HepG2 (cell line): ENCODE measurements at regions not wholly inside any gene's neighbourhood (a gene's known extent, or its start where the extent isn't known, plus 50 kb on each side); places are given as distances from the start of the nearest gene placed in this dataset.

Experiments used
- ATAC-seq: fragments of 200-7000 bp; cut with Tn5 transposase; 3 replicates; pipeline ENCODE4 v1.9.1; 2020; ENCODE audit warnings: mild to moderate bottlenecking, moderate library complexity
- BruUV-seq: library from RNA; stranded (reverse); fragments of 400-500 nt; replicated peaks from 2 replicates; lab custom pipeline; 2021; lab: Mats Ljungman, UMichigan
- CTCF ChIA-PET: fragments of 300-600 bp; formaldehyde crosslinking; extraction: SDS; loops from one replicate; lab custom pipeline; 2021; ENCODE audit warnings: low total read pairs, inconsistent platforms, low intra/inter-chr PET ratio; lab: Yijun Ruan, JAX
- POLR2A ChIA-PET: fragments of 350-600 bp; sonication (Branson Sonifier 250); formaldehyde crosslinking; loops from one replicate; lab custom pipeline; 2020; ENCODE audit warnings: antibody characterized with exemption, inconsistent platforms; lab: Yijun Ruan, JAX
- DNase-seq: peaks from one replicate; pipeline ENCODE4 v3.0.0-alpha.2; 2015; ENCODE audit warnings: low spot score
- FAIRE-seq: peaks from 3 replicates; lab custom pipeline; 2011; peaks lifted over from hg19 to GRCh38; lab: Jason Lieb, UNC
- H2AFZ ChIP-seq: one replicate; pipeline ENCODE4 v1.6.1; 2011; ENCODE audit warnings: low read length, inconsistent platforms
- H3K27ac ChIP-seq: fragments of 300-600 bp; 3 replicates; pipeline ENCODE4 v1.8.0; 2011; ENCODE audit warnings: mixed run types, mild to moderate bottlenecking, mixed read lengths, low read length, inconsistent platforms; ENCODE audit not compliant: insufficient read depth; ENCODE audit errors: extremely low read length
- H3K27me3 ChIP-seq, 2 experiments: fragments of 200-600 bp in 1 of 2; 2 replicates in 1 of 2; 3 replicates in 1 of 2; pipeline versions ENCODE4 v1.6.0 to v1.8.0; 2011; ENCODE audit warnings: low read length in 2 of 2, mild to moderate bottlenecking in 2 of 2, moderate library complexity in 2 of 2, inconsistent platforms in 1 of 2; ENCODE audit not compliant: insufficient read depth in 2 of 2, control insufficient read depth in 1 of 2
- H3K36me3 ChIP-seq, 2 experiments: fragments of 200-600 bp in 1 of 2; replicated peaks in 1 of 2; 2 replicates in 1 of 2; 3 replicates in 1 of 2; pipeline versions ENCODE4 v1.5.1 to v1.8.0; 2011; ENCODE audit warnings: low read length in 2 of 2, inconsistent platforms in 1 of 2; ENCODE audit not compliant: insufficient read depth in 2 of 2, control insufficient read depth in 1 of 2
- H3K4me1 ChIP-seq: 2 replicates; pipeline ENCODE4 v1.5.1; 2012; ENCODE audit warnings: low read length, inconsistent platforms; ENCODE audit not compliant: insufficient read depth
- H3K4me2 ChIP-seq: 2 replicates; pipeline ENCODE4 v1.6.0; 2011; ENCODE audit warnings: low read depth, low read length, inconsistent platforms
- H3K4me3 ChIP-seq, 3 experiments: fragments of 200-600 bp in 1 of 3; sonication (generic), shearing (Covaris generic) in 1 of 3; replicated peaks in 1 of 3; 2 replicates each; pipeline ENCODE4 v1.5.1; 2011 to 2016; ENCODE audit warnings: low read length in 3 of 3, inconsistent platforms in 2 of 3, low read depth in 2 of 3, mild to moderate bottlenecking in 2 of 3, control low read depth in 1 of 3, mixed read lengths in 1 of 3; ENCODE audit not compliant: insufficient read depth in 1 of 3
- H3K79me2 ChIP-seq: one replicate; pipeline ENCODE4 v1.6.1; 2011; ENCODE audit warnings: low read length, inconsistent platforms; ENCODE audit not compliant: insufficient read depth
- H3K9ac ChIP-seq: 2 replicates; pipeline ENCODE4 v1.6.0; 2011; ENCODE audit warnings: mild to moderate bottlenecking, low read depth, low read length, inconsistent platforms; ENCODE audit not compliant: insufficient read depth
- H3K9me3 ChIP-seq: 2 replicates; pipeline ENCODE4 v1.5.1; 2012; ENCODE audit warnings: mild to moderate bottlenecking, low read length
- H4K20me1 ChIP-seq: 2 replicates; pipeline ENCODE4 v1.6.0; 2011; ENCODE audit warnings: inconsistent platforms, mild to moderate bottlenecking, low read length, moderate library complexity; ENCODE audit not compliant: insufficient read depth
- CCDC6 ChIP-seq: sonication (generic); formaldehyde crosslinking; IDR thresholded peaks from 2 replicates; pipeline ENCODE4 v1.8.1; 2022; ENCODE audit warnings: mild to moderate bottlenecking, missing genetic modification reagents, moderate library complexity
- CEBPG ChIP-seq: IDR thresholded peaks from 2 replicates; pipeline ENCODE4 v1.6.1; 2016
- CREM ChIP-seq, 2 experiments: sonication (generic) in 1 of 2; formaldehyde crosslinking in 1 of 2; IDR thresholded peaks; 2 replicates each; pipeline versions ENCODE4 v1.4.0 to v1.6.1; 2016 to 2020; ENCODE audit warnings: antibody characterized with exemption in 1 of 2, mild to moderate bottlenecking in 1 of 2, missing genetic modification reagents in 1 of 2
- FOSL1 ChIP-seq: sonication (generic); formaldehyde crosslinking; IDR thresholded peaks from 2 replicates; pipeline ENCODE4 v1.9.0; 2021; ENCODE audit warnings: missing genetic modification reagents, borderline replicate concordance
- NFRKB ChIP-seq: fragments of 450-650 bp; IDR thresholded peaks from 2 replicates; pipeline ENCODE4 v1.6.1; 2017
- SAP130 ChIP-seq: IDR thresholded peaks from 2 replicates; pipeline ENCODE4 v1.6.1; 2016; ENCODE audit warnings: low read depth
- SKI ChIP-seq: fragments of 450-650 bp; IDR thresholded peaks from one replicate; pipeline ENCODE4 v1.6.1; 2018; ENCODE audit warnings: mild to moderate bottlenecking; ENCODE audit not compliant: partially characterized antibody
- SNAI1 ChIP-seq: sonication (generic); formaldehyde crosslinking; IDR thresholded peaks from 2 replicates; pipeline ENCODE4 v1.5.0; 2020; ENCODE audit warnings: mild to moderate bottlenecking, missing genetic modification reagents, borderline replicate concordance
- U2AF1 ChIP-seq: fragments of 200-400 bp; formaldehyde crosslinking; optimal IDR thresholded peaks from 2 replicates; pipeline ENCODE3; 2017; ENCODE audit warnings: mild to moderate bottlenecking, low read depth, low read length
- XRCC5 ChIP-seq: fragments of 200-400 bp; formaldehyde crosslinking; optimal IDR thresholded peaks from 2 replicates; pipeline ENCODE3; 2017; ENCODE audit warnings: mild to moderate bottlenecking, low read length
- ZMAT5 ChIP-seq: sonication (generic); formaldehyde crosslinking; IDR thresholded peaks from 2 replicates; pipeline ENCODE4 v1.5.0; 2020; ENCODE audit warnings: mild to moderate bottlenecking, low read depth, missing genetic modification reagents, borderline replicate concordance
- ZNF530 ChIP-seq: sonication (generic); formaldehyde crosslinking; IDR thresholded peaks from 2 replicates; pipeline ENCODE4 v1.5.0; 2020; ENCODE audit warnings: low read depth, mild to moderate bottlenecking, missing genetic modification reagents
- WGBS: methylation state at CpG from one replicate; pipeline ENCODE4 v1.1.6; 2017; ENCODE audit warnings: low lambda C conversion rate; 5-methylcytosine and 5-hydroxymethylcytosine counted together
- in situ Hi-C: cut with HindIII; loops from 2 replicates; pipeline ENCODE4 v1.10.0; 2017; ENCODE audit warnings: low pct_unique_long_range_greater_than_20kb; ENCODE audit not compliant: extremely low pct_ligation_motif_present
- intact Hi-C: fragments of 100-400 bp; cut with micrococcal nuclease; formaldehyde crosslinking; loops from one replicate; pipeline ENCODE4 v1.10.0; 2022; ENCODE audit not compliant: unreplicated experiment
- TF ChIP-seq, protein P1 (sequence below): sonication (generic); formaldehyde crosslinking; IDR thresholded peaks from 2 replicates; pipeline ENCODE4 v1.5.0; 2020; ENCODE audit warnings: mild to moderate bottlenecking, missing genetic modification reagents
- TF ChIP-seq, protein P2 (sequence below): sonication (generic); formaldehyde crosslinking; conservative IDR thresholded peaks from 2 replicates; pipeline ENCODE4 v1.4.0; 2020; ENCODE audit warnings: missing genetic modification reagents

DNA sequence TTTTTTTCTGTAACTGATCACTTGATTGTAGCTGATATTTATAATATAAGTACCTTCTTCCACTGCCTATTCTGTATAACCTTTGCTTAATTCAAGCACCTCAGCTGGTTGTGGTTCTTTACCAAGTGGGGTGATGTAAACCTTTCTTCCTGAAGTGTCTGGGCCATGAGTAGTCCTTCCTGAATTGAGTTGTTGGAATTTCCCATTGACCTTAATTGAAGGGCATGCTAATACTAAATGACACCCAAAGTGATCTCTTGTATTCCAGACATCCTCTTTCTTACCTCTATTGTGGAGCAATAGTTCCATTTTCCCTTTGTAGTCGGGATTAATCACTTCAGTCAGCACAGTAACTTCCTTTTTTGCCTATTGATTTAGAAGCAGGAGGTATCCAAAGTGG lies 1496.8 kb upstream of the CELF4 start (continued):
- no peak for TF ChIP-seq U2AF1
- no peak for TF ChIP-seq SAP130 (CRISPR knock-in tag)
- TF ChIP-seq NFRKB = no peak
- TF ChIP-seq, protein P1, sequence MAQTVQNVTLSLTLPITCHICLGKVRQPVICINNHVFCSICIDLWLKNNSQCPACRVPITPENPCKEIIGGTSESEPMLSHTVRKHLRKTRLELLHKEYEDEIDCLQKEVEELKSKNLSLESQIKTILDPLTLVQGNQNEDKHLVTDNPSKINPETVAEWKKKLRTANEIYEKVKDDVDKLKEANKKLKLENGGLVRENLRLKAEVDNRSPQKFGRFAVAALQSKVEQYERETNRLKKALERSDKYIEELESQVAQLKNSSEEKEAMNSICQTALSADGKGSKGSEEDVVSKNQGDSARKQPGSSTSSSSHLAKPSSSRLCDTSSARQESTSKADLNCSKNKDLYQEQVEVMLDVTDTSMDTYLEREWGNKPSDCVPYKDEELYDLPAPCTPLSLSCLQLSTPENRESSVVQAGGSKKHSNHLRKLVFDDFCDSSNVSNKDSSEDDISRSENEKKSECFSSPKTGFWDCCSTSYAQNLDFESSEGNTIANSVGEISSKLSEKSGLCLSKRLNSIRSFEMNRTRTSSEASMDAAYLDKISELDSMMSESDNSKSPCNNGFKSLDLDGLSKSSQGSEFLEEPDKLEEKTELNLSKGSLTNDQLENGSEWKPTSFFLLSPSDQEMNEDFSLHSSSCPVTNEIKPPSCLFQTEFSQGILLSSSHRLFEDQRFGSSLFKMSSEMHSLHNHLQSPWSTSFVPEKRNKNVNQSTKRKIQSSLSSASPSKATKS (CRISPR knock-in tag) = no peak
- no peak for TF ChIP-seq ZMAT5

- intact Hi-C loops = no loop called here
- Histone ChIP-seq H2AFZ (no peak overlapping the region), H3K36me3 (no peaks in the 10 kb centered on the region), H3K4me1 (no peaks in the 10 kb centered on the region), H3K27ac (no peak overlapping the region), H3K9me3 (no peaks in the 10 kb centered on the region), H3K79me2 (no peaks in the 10 kb centered on the region), H3K27me3 (no peaks in the 10 kb centered on the region), H4K20me1 (no peaks in the 10 kb centered on the region), H3K4me3 (no peak overlapping the region), H3K4me2 (no peak overlapping the region), H3K9ac (no peak overlapping the region)
- no TSS peak for BruUV-seq
- ATAC-seq (no peak), DNase-seq (no peak), FAIRE-seq (no peak)
- ChIA-PET POLR2A (no interaction called here), CTCF (no interaction called here)
- TF ChIP-seq CEBPG (no peak), CREM (IDR thresholded peaks at IDR 0.05) (no peak), CREM (CRISPR knock-in tag; IDR thresholded peaks at IDR 0.05) (no peak), XRCC5 (no peak), ZNF530 (CRISPR knock-in tag) (no peak), CCDC6 (CRISPR knock-in tag) (no peak), FOSL1 (CRISPR knock-in tag) (no peak), SNAI1 (CRISPR knock-in tag) (no peak), SKI (no peak)
- TF ChIP-seq, protein P2, sequence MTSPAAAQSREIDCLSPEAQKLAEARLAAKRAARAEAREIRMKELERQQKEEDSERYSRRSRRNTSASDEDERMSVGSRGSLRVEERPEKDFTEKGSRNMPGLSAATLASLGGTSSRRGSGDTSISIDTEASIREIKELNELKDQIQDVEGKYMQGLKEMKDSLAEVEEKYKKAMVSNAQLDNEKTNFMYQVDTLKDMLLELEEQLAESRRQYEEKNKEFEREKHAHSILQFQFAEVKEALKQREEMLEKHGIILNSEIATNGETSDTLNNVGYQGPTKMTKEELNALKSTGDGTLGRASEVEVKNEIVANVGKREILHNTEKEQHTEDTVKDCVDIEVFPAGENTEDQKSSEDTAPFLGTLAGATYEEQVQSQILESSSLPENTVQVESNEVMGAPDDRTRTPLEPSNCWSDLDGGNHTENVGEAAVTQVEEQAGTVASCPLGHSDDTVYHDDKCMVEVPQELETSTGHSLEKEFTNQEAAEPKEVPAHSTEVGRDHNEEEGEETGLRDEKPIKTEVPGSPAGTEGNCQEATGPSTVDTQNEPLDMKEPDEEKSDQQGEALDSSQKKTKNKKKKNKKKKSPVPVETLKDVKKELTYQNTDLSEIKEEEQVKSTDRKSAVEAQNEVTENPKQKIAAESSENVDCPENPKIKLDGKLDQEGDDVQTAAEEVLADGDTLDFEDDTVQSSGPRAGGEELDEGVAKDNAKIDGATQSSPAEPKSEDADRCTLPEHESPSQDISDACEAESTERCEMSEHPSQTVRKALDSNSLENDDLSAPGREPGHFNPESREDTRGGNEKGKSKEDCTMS = no peak
- in situ Hi-C loops = no loop called here
- WGBS = 9% methylated on average over 6 of the region's 6 CpGs
Measured at GRCh38 chr18:39058386-39059000, 1492.9 kb upstream of the CELF4 start.
